ENCODE measurements at regions not wholly inside any gene's neighbourhood (a gene's known extent, or its start where the extent isn't known, plus 50 kb on each side); places are given as distances from the start of the nearest gene placed in this dataset.

DNA sequence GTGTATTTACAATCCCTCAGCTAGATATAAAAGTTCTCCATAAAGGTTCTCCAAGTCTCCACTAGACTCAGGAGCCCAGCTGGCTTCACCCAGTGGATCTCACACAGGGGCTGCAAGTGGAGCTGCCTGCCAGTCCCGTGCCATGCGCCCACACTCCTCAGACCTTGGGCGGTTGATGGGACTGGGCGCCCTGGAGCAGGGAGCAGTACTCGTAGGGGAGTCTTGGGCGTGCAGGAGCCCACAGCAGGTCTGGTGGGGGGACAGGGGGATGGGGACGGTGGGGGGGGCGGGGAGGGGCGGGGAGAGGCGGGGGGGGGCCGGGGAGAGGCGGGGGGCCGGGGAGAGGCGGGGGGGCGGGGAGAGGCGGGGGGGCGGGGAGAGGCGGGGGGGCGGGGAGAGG, 54.7 kb upstream of the RND3 start:
- ATAC-seq: no peak
- DNase-seq: no peak

DNA sequence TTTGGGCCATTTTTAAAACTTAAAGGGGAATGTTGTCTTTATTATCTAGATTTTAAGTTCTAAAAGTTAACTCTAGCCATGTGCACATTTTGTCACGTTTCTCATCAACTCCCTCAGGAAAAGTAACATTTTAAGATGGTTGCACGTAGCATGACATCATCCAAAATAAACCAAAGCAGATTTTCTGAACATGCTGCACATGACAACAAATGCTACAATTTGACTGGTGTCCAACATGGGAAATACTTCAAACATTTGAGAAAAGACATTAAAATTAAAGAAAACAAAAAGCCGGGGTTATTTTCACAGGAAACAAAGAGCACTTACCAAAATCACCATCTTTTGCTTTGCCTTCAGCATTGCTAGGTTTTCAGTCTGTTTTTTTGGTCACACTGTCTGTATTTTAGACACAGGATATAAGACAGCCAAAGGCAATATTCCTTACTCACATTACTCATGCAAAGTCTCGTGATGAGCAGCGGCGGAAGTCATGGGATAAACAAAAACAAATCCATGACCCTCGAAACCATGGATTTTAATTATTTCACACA, 51.3 kb upstream of the RND3 start:
- DNase-seq (no peak), ATAC-seq (no peak)
